Peyer's patch (tissue), 4 donors: ENCODE measurements at regions not wholly inside any gene's neighbourhood (a gene's known extent, or its start where the extent isn't known, plus 50 kb on each side); places are given as distances from the start of the nearest gene placed in this dataset.

Source experiments
- CTCF ChIP-seq, 6 experiments: fragments of 450-650 bp in 4 of 6; fragments of 200-600 bp in 2 of 6; sonication (generic) in 1 of 6; IDR thresholded peaks; one replicate each; pipeline ENCODE4 v1.5.1; 2017 to 2019; ENCODE audit warnings: antibody characterized with exemption in 6 of 6, mild to moderate bottlenecking in 3 of 6, moderate library complexity in 1 of 6
- POLR2A ChIP-seq, 2 donors: fragments of 450-650 bp; IDR thresholded peaks; one replicate each; pipeline ENCODE4 v1.5.1; 2017; ENCODE audit warnings: antibody characterized with exemption in 2 of 2, mild to moderate bottlenecking in 2 of 2, moderate library complexity in 2 of 2

DNA sequence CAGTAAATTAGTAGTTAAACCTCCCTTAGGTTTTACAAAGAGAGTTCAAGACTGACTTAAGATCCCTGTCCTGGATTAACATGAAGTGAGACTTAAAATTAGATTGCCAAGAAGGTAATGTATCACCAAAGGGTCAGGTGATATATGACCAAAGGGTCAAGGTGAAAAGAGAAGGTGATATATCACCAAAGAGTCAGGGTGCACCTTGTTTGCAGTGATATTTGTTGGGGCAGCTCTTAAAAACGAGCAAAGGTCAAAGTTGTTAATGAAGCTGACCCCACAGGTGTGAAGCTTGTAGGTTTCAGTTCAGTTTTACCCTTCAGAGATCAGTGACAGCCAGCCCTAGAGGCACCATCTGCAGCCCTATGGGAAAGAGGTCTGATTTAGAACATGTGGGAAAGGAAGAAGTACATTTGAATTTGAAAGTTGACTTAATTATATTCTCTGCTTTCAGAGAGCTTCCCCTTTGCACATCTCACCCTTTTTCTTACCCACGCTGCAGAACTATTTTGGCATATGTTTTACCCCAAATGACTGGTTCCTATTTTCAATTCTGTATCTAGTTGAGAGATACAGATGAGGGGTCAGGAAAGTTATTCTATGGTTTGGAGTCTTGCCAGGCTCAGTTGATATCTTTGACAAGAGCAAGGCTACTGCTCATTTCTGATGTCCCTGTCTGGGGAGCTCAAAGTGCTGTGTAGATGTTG is 170.8 kb downstream of the S1PR1 start:
- TF ChIP-seq POLR2A (IDR thresholded peaks at IDR 0.05) (no peak), CTCF (IDR thresholded peaks at IDR 0.05) (no peak)
